NCI-H2029 treated with DMSO at 0.1 percent for 48 hours (cell line): ENCODE measurements at regions not wholly inside any gene's neighbourhood (a gene's known extent, or its start where the extent isn't known, plus 50 kb on each side); places are given as distances from the start of the nearest gene placed in this dataset.

Experiments used
- DNase-seq: peaks from one replicate; lab custom pipeline; 2025; lab: John Stamatoyannopoulos, UW

DNA sequence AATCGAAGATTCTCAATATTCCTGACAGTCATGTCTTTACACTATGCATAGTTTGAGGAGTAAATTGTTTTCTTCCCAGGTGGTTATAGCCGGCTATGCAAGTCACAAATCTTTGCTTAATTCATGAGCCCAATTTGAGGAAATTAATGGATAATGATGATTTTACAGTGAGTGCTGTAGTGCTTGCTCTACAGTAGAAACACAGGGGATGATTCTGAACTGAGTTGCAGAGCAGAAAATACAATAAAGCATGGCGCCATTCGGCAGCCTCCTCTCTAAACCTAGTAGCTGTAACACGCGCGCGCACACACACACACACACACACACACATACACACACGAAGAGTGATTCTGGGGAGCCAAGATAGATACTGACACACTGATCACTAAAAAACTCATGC lies 181.7 kb upstream of the DPH6 start:
- no peak for DNase-seq

DNA sequence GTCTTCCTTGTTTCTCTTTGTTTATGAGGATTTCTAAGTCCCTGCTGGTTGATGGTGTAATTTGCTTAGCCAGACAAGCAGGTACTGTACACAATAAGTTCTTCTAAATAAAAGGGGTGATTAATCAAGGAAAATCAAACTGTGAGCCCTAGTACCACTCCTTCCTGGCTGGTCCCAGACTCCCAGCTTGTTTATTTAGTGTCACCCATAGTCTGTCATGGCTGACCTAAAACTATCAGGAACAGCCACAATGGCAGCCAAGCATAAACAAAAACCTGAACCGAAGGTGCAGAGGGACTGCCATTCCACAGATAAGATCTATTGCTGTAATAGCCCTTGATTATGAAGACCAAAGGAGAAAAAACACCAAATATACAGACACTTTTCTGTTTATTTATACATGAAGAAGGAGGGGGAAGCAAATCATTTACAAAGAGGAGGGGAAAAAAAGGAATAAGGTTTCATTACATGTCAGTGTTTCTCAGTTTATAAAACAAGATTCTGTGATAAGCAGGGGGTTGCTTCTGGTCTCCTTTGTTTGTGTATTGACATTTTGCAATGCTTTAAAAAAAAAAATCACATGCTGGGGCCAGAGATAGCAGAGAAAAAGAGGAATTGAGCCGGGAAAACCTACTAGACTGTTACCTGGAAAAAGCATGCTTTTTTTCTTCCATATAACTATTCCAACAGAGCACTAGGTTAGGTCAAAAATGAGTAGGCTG lies 182.4 kb upstream of the DPH6 start:
- DNase-seq, result no peak

DNA sequence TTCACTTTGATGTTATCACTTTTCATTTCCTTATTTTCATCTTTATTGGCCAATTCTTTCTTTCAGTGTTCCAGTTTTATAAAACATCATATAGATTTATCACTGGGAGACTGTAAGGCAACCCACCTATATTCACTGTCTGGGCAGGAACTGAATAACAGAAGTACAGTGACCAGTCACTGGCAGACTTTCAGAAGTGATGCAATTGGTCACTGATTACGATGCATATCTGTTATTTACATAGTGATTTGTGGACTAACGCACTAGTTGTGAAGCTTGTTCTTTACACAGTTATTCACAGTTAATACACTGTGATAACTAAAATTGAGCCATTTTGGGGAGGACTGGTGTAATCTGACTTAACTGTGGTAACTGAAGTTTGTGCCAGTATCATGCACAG lies 190.2 kb upstream of the DPH6 start:
- no peak for DNase-seq

DNA sequence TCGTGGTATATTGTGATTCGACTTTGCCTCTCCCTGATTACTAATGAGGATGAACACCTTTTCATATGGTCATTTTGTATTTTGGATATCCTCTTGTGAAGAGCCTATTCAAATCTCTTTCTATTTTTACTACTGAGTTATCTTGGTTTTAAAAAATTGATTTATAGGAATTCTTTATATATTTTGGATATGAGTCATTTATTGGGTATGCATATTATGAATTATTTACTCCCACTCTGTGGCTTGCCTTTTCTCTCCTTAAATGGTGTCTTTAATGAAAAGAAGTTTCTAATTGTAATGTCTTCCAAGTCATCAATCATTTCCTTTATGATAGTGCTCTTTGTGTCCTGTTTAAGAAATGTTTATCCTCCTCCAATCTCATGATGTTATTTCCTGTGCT lies 191.5 kb upstream of the DPH6 start:
- no peak for DNase-seq

DNA sequence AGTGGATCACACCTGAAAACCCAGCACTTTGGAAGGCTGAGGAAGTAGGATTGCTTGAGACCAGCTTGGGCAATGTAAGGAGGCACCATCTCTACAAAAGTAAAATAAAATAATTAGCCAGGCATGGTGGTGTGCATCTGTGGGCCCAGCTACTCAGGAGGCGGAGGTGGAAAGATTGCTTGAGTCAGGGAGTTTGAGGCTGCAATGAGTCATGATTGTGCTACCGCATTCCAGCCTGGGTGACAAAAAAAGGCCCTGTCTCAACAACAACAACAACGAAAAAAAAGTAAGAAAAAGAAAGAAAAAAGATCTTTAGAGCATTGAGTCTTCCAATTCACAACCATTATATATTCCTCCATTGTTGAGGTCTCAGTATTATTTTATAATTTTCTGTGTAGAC lies 192.4 kb upstream of the DPH6 start:
- no peak for DNase-seq

DNA sequence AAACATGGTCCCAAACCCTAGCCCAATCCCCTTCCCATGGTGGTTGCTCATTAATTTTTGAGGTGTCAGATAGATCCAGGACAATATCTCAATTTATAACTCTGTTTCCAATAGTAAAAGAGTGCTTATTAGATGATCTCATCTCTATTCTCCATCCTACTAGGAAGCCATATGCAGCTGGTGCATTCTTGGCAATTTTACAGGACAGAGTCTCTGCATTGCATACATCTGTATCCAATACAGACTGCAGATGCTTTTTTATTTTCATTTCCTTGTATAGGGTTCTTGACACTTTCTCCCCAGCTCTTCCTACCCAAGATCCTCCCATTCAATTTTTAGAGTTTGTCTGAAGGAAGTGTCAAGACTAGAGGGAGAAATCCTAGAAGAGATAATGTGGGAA lies 194.8 kb upstream of the DPH6 start:
- no peak for DNase-seq

DNA sequence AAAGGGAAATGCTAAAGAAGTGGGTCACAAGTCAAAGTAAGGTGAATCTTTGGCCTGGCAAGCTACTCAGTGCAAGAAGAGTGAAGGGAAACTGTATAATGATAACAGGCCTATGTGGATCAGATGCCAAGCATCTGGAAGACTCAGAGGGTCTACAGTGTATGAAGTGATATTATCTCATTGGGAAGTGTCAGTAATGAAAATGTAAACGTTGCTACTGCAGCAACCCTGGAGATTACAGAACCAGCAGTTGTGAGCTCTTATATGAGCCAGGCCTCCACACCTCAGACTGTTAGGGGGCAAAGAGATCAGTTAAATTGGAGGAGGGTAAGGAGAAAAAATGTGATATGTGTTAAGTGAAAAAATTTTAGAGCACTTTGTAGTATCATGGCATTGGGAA lies 195.4 kb upstream of the DPH6 start:
- DNase-seq, result no peak

DNA sequence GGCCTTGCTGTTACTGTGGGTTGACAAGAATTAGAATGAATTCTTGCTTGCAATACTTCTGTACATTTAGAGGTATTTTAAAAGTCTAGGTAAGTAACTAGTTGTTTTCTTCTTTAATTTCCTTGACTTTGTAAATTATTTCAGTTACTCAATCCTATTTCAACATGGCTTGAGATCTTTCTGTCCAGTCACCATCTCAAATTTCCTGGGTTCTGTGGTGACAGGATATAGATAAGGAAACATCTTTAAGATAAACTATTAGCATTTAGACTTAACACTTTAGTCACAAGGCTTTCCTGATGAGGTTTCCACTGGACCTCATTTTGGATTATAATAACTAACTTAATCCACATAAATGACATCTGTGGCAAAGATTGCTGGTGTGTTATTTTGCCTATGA lies 195.9 kb upstream of the DPH6 start:
- no peak for DNase-seq

DNA sequence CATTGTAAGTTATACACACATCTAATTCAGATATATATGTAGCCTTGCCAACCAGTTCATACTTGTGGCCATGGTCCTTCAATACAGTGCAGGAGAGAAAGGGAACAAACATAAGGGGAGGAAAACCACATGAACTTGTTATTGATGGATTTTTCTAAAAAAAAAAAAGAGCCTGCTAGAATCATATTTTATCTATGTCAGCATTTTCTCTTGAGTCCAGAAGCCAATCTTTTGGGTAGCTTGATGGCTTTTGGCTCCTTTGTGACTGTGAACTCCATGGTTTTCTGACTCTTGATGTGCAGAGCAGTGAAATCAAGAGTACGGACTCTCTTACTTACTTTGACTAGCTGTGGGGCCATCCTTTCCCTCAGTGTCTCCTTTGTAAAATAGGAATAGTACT lies 197.4 kb upstream of the DPH6 start:
- DNase-seq, result no peak

DNA sequence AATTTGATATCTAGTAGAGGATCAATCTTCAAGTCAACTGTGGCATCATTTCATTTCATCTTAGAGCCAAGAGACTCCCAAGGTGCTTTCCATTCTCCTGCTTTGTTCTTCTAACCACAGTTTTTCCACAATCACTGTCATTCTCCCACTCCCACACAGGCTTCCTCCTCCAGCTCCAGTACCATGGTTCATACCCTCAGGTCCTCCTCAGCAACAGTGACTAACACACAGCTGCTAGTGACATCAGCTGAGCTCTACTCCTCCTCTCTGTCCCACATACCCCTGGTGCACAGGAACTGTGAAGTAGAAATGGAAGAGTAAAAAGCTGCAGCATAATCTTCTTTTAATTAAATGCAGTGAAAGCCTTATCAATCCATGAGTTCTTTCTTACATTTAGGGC lies 200.2 kb upstream of the DPH6 start:
- no peak for DNase-seq

DNA sequence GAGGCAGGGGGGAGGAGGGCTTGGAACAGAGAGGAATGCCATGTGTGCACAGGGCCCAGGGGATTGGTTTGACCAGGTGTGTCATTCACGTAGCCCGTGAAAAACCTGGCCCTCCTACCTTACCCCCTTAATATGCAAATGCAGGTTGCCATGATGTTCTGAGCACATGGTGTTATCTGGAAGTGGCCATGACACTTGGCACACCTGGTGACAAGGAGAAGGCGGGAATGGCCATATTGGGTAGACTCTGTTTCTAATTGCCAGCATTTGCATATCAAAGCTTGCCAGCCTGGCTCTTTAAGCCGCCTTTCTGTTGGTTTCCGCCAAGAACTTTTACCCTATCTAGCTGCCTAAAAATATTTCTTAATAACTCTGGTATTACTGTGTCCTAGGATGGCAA lies 202.1 kb upstream of the DPH6 start:
- DNase-seq, result no peak

DNA sequence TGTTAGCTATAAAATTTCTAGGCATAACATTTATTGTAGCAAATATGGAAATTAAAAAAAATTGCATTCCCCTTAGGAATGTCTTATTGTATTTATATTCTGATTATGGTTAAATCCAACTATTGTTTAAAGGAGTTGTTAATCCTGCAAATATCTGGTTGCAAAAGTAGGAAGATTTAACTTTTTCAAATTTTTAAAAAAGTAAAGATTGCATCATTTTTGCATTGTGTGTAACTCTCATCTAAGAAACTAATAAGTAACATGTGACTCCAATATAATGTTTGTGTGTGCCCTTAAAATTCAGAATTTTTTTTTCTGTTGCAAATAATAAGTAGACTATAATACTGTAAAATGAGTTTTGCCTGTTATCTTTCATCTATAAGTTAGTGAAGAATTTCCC lies 204.1 kb upstream of the DPH6 start:
- no peak for DNase-seq

DNA sequence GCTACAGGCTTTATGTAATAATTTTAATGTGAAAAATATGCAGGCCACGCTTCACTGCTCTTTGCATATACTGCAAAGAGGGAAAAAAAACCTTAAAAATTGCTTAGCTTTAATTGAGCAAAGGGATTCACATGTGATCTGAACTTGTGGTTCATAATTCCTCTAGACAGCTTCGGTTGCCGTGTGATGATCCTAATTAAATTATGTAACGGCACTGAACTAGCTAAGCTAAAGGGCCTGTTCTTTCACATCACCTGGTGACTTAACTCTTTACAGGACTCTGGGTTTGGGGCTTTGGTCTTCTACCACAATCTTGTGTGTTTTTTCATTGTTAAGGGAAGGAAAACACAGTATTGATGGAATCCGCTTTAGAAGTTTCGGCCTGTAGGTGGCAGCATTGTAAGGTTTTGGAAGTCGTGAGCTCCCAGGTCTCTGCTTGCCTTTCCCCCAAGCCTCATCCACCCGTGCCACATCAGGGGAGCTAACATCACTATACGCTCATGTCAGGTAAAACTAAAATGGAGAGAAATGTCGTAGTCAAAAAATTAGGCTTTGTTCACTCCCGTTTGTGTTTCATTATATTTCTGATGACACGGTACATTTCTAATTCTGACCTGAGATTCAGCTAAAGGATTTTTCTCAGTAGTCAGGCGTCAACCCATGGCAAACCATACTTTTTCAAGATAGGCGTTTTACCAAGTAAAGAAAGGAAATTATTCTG lies 205.6 kb upstream of the DPH6 start:
- peak; percentile 37 for DNase-seq

DNA sequence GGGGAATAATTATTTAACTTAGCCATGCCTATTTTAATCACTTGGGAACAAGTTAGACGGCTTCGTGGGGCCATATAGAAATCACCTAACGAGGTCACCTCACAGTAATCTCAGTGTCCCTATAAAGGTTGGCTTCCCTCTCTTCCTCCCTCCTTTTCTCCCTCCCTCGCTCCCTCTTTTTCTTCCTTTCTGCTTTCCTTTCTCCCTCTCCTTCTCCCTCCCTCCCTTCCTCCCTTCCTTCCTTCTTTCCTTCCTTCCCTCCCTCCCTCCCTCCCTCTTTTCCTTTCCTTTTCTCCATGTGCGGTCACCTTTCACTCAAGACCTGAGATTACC lies 206.1 kb upstream of the DPH6 start:
- no peak for DNase-seq

DNA sequence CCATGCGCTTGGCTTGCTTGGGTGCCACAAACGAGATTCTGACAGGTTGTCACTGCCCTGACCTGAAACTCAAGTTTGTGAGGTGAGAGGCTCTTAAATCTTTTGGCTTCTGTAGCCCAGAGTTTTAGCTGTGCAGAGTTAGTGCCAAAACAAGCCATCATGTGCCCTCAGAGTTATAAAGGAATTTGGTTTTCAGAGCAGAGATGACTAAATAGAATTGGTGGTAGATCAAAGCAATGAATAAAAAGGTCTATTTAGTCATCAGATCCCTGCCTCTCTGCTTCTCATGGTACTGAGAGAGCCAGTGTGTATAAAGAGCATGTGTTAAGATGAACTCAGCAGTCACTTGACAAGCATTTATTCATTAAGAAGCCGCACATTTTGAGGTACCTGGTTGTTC lies 207.5 kb upstream of the DPH6 start:
- no peak for DNase-seq

DNA sequence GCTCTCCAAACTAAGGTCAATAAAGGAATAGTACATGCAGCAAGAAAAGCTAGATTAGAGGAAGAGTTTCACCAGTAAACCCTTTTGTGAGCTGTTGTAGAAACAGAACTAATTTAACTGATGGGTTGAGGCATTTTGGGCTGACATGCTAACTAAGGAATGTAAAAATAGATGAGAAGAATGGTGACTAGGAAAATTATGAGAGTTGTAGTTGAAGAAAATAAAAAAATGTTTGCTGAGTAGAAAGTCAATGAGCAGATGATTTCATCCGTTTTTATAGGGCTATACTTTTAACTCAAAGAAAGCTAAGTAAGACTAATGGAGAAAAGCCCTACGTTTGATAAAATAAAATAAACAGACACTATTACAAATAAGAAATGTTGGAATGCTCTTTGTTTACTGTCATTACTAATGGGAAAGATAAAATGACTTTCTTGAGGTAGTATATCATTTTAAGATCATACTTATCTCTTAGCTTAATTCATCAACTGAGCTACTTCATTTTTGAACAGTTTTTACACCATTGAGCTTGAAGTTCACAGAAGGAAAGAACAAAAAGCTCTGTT lies 209.4 kb upstream of the DPH6 start:
- no peak for DNase-seq

DNA sequence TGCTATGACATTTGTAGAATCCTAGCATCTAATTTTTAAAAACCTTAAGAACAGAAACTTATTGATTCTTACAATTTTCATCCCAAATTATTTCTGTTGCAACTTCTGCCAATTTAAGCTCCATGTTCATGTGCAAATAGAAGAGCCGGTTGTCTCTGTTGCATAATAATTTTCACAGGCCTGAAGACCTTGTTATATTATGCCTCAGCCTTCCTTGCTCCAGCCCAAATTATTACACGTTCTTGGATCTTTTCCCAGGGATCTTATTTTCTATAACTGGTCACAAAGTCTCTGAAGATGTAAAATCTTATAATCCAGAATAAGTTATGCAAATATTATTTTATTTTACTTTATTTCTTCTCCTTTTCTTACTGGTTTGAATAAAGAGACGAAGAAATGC lies 210.7 kb upstream of the DPH6 start:
- no peak for DNase-seq

DNA sequence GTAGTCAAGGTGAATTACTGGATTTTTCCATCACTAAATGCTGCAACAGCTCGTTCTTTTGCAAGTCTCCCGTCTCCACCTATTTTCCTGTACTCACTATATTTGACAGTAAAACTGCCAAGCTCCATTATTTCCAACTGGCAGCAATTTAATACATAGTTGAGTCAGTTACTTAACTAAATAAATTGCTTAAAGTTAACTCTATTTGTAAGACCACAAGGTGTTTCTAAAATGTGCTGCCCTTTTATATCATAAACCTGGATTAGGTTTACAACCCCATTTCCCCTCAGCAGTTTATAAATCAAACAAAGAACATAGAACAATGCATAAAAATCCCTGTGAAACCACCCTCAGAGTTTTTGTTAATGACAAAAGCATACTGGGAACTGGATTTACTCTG lies 211.4 kb upstream of the DPH6 start:
- no peak for DNase-seq

DNA sequence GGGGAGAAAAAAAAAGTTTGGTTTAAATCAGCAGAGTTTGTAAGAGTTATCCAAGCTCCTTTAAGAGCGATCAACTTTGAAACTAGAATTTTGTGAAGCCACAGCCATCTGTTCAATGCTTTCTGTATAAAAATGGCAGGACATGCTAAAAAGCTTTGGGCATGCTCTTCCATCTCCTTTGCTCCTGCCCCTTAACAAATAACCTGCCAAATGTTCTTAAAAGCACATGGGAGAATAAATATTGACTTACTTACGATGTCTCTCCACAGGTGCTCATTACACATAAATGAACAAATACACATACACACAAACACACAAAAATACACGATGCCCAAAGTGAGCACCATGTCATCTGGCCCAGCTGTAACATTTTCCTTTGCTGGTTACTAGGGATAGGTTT lies 211.8 kb upstream of the DPH6 start:
- DNase-seq, result peak; percentile 23

DNA sequence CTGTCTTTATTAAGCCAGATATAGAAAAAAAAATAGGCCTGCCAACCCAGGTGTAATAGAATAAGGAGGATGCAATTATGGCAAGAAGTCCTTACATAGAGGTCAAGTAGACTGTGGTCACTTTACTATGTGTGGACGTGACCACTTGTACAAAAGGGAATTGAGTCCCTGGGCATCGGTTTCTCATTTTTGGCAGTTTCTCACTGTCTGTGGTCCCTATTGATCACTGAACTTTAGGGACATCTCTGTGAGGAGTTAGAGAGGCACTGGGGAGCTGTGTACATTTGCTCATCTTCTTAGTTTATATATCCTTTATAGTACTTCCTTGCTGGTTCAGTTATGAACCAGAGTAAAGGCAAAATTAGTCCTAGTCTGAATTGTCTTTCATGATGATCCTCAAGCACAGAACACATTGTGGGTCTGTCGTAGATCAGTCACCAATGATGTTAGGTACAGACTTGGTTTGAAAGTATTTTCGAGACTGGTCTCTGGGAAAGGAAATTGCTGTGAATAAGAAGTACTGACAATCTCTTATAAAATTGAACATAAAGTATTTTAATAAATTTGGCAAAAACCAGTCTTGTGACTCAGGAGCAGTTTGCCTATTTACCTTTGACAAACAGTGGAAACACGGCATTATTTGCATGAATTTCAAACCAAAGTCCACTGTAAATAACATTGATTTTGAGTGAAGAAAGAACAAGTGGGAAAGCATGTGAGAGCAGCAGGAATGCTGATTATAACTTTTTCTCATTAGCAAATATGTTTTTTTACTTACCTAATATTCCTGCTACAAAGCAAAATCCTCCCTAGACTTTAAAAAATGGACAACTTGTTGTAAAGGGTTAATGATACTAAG lies 218.9 kb upstream of the DPH6 start:
- DNase-seq, result no peak

DNA sequence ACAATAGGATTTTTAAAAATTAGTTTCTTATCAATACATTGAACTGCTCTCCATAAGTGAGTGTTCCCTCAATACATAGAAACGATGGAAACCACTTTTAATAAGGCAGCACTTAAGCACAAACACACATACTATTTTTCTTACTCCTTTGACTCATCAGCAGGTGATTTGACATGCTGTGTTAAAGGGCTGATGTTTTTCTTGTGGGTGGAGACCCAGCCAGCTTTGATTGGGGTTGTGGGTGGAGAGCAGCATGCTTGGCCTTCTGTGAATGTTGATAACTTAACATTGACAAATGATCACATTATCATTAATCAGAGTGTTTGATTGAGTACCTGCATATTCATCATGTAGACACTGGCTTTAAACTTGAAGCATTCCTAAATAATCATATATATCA lies 223.0 kb upstream of the DPH6 start:
- no peak for DNase-seq

DNA sequence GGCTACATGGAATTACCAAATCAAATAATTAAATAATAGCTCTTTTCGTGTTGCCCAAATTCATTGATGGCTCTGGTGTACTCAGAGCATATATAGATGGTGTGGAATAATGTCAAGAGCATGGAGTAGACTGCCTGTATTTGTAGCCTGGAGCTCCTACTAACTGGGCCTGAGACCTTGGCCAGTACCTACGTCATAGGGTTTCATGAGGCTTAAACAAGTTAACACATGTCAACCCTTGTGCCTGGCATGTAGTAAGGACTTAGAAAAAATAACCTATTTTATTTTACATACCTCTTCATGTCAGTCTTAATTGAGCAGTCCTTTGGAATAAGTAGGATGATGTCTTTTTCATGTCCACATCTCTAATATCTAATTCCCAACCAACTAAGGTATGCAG lies 223.7 kb upstream of the DPH6 start:
- no peak for DNase-seq
